SK-N-SH (cell line): ENCODE measurements at regions not wholly inside any gene's neighbourhood (a gene's known extent, or its start where the extent isn't known, plus 50 kb on each side); places are given as distances from the start of the nearest gene placed in this dataset.

Experiments
- CTCF ChIA-PET: fragments of 300-600, 350-600 bp; formaldehyde crosslinking; extraction: SDS; loops from one replicate; lab custom pipeline; 2021; lab: Yijun Ruan, JAX
- POLR2A ChIA-PET: fragments of 350-600 bp; sonication (Branson Sonifier 250); formaldehyde crosslinking; extraction: SDS; loops from one replicate; lab custom pipeline; 2020; ENCODE audit warnings: antibody characterized with exemption, inconsistent platforms; lab: Yijun Ruan, JAX
- DNase-seq: peaks from one replicate; pipeline ENCODE4 v3.0.0; 2012
- H2AFZ ChIP-seq: fragments of 200-600 bp; sonication (generic); 2 replicates; pipeline ENCODE4 v1.8.1; 2016; ENCODE audit warnings: antibody characterized with exemption, mild to moderate bottlenecking, low read depth
- H3F3A ChIP-seq: fragments of 200-600 bp; sonication (generic); replicated peaks from 2 replicates; pipeline ENCODE3; 2016; ENCODE audit warnings: antibody characterized with exemption, mild to moderate bottlenecking; ENCODE audit not compliant: insufficient read depth
- H3K27ac ChIP-seq, 2 experiments: fragments of 200-500 bp in 1 of 2; fragments of 200-600 bp in 1 of 2; sonication (Bioruptor generic) in 1 of 2; sonication (generic), shearing (Covaris generic) in 1 of 2; 2 replicates each; pipeline versions ENCODE4 v1.5.1 to v1.6.1; 2014 to 2016; ENCODE audit warnings: low read depth in 2 of 2, inconsistent platforms in 1 of 2, low read length in 1 of 2, mild to moderate bottlenecking in 1 of 2, mixed read lengths in 1 of 2
- H3K27me3 ChIP-seq: fragments of 200-600 bp; sonication (generic), shearing (Covaris generic); 2 replicates; pipeline ENCODE4 v1.6.1; 2016; ENCODE audit warnings: mixed run types; ENCODE audit not compliant: insufficient read depth
- H3K36me3 ChIP-seq, 2 experiments: fragments of 200-500 bp in 1 of 2; fragments of 200-600 bp in 1 of 2; sonication (Bioruptor generic) in 1 of 2; sonication (generic) in 1 of 2; replicated peaks in 1 of 2; 2 replicates each; pipeline versions ENCODE3 to v1.5.1; 2014 to 2016; ENCODE audit warnings: low read length in 1 of 2, mild to moderate bottlenecking in 1 of 2; ENCODE audit not compliant: insufficient read depth in 2 of 2, control insufficient read depth in 1 of 2
- H3K4me1 ChIP-seq, 2 experiments: fragments of 200-500 bp in 1 of 2; fragments of 200-600 bp in 1 of 2; sonication (Bioruptor generic) in 1 of 2; sonication (generic), shearing (Covaris generic) in 1 of 2; 2 replicates each; pipeline versions ENCODE4 v1.5.1 to v1.6.1; 2014 to 2016; ENCODE audit warnings: low read depth in 1 of 2, low read length in 1 of 2, mixed run types in 1 of 2; ENCODE audit not compliant: insufficient read depth in 2 of 2, control insufficient read depth in 1 of 2
- H3K4me2 ChIP-seq: fragments of 200-600 bp; sonication (generic), shearing (Covaris generic); 2 replicates; pipeline ENCODE4 v1.6.1; 2017; ENCODE audit warnings: mixed run types
- H3K4me3 ChIP-seq, 2 experiments: fragments of 200-500 bp in 1 of 2; fragments of 200-600 bp in 1 of 2; sonication (Bioruptor generic) in 1 of 2; sonication (generic), shearing (Covaris generic) in 1 of 2; 2 replicates each; pipeline versions ENCODE4 v1.5.1 to v1.8.1; 2014 to 2016; ENCODE audit warnings: low read depth in 2 of 2, inconsistent platforms in 1 of 2, low read length in 1 of 2, mild to moderate bottlenecking in 1 of 2, mixed read lengths in 1 of 2, moderate library complexity in 1 of 2
- H3K79me2 ChIP-seq: fragments of 200-600 bp; sonication (generic); 2 replicates; pipeline ENCODE4 v1.8.1; 2017; ENCODE audit warnings: mild to moderate bottlenecking; ENCODE audit not compliant: insufficient read depth
- H3K9ac ChIP-seq: fragments of 200-600 bp; sonication (generic); 2 replicates; pipeline ENCODE4 v1.6.1; 2017; ENCODE audit warnings: mixed run types
- H3K9me2 ChIP-seq: fragments of 200-600 bp; sonication (generic); 2 replicates; pipeline ENCODE4 v1.6.1; 2017; ENCODE audit warnings: mixed run types
- H3K9me3 ChIP-seq: fragments of 200-600 bp; sonication (generic); 2 replicates; pipeline ENCODE4 v1.6.1; 2017; ENCODE audit warnings: mixed run types, mild to moderate bottlenecking, moderate library complexity
- H4K20me1 ChIP-seq: fragments of 200-600 bp; sonication (generic); 2 replicates; pipeline ENCODE4 v1.6.1; 2017; ENCODE audit warnings: mild to moderate bottlenecking, mixed run types; ENCODE audit not compliant: insufficient read depth
- CHD2 ChIP-seq: fragments of 150-350 bp; IDR thresholded peaks from 2 replicates; pipeline ENCODE4 v1.6.1; 2018; ENCODE audit warnings: low read length; ENCODE audit not compliant: partially characterized antibody
- ELF1 ChIP-seq: IDR thresholded peaks from 2 replicates; pipeline ENCODE4 v1.4.0; 2012
- EP300 ChIP-seq, 2 experiments: IDR thresholded peaks; 2 replicates each; pipeline versions ENCODE4 v1.4.0 to v1.6.1; 2012; ENCODE audit warnings: borderline replicate concordance in 1 of 2, low read depth in 1 of 2, low read length in 1 of 2
- FOSL2 ChIP-seq: IDR thresholded peaks from 2 replicates; pipeline ENCODE4 v1.4.0; 2012; ENCODE audit warnings: low read depth, mild to moderate bottlenecking, moderate library complexity, borderline replicate concordance
- FOXJ3 ChIP-seq: sonication (generic); formaldehyde crosslinking; IDR thresholded peaks from 2 replicates; pipeline ENCODE4 v1.5.1; 2020; ENCODE audit warnings: mild to moderate bottlenecking, missing genetic modification reagents
- NFIC ChIP-seq: IDR thresholded peaks from 2 replicates; pipeline ENCODE4 v1.4.0; 2012; ENCODE audit warnings: borderline replicate concordance
- RAD21 ChIP-seq: IDR thresholded peaks from 2 replicates; pipeline ENCODE4 v1.6.1; 2012; ENCODE audit warnings: mild to moderate bottlenecking, low read length
- SMC3 ChIP-seq: IDR thresholded peaks from 2 replicates; pipeline ENCODE4 v1.6.1; 2012; ENCODE audit warnings: low read depth, low read length, improper control_type of control experiment
- TCF12 ChIP-seq: IDR thresholded peaks from 2 replicates; pipeline ENCODE4 v1.4.0; 2012
- YY1 ChIP-seq: IDR thresholded peaks from 2 replicates; pipeline ENCODE4 v1.4.0; 2012; ENCODE audit warnings: low read depth, mild to moderate bottlenecking
- ZBTB33 ChIP-seq: IDR thresholded peaks from 2 replicates; pipeline ENCODE4 v1.4.0; 2012; ENCODE audit warnings: low read depth, borderline replicate concordance
- WGBS: methylation state at CpG from one replicate; pipeline ENCODE4 v1.1.6; 2017; ENCODE audit warnings: low lambda C conversion rate; 5-methylcytosine and 5-hydroxymethylcytosine counted together
- TF ChIP-seq, protein P1 (sequence below): IDR thresholded peaks from 2 replicates; pipeline ENCODE4 v1.4.0; 2012; ENCODE audit warnings: low read depth

DNA sequence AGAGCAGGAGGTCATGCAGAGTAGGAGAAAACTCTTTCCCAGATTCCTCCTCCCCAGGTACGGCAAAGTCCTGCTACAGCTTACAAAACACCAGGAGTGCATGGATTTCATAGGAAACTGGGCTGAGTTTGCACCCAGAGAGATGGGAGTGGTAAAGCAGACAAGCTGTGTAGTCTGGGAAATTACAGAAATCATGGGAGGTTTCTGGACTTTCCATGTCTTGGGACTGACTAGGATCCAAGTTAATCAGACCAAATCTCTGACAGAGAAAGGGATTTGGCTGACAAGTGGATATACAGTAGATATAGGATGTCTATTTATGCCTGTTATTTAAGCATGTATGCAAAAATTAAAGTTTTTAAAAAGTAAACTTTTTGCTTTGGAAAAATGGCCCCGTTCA, 205.4 kb upstream of the ACVR2A start:
- no peaks in the 10 kb centered on the region for H3F3A ChIP-seq
- no peaks in the 10 kb centered on the region for H3K79me2 ChIP-seq
- POLR2A ChIA-PET = no interaction called here
- H3K36me3 ChIP-seq = no peaks in the 10 kb centered on the region
- H3K9me2 ChIP-seq = no peaks in the 10 kb centered on the region
- H2AFZ ChIP-seq = no peak overlapping the region
- no peaks in the 10 kb centered on the region for H4K20me1 ChIP-seq
- CTCF ChIA-PET = no interaction called here
- no peak overlapping the region for H3K27ac ChIP-seq
- no peak for DNase-seq
- TF ChIP-seq FOSL2 (no peak), FOXJ3 (CRISPR knock-in tag) (no peak), YY1 (no peak), ELF1 (no peak), SMC3 (no peak), NFIC (no peak), RAD21 (no peak)
- TF ChIP-seq, protein P1, sequence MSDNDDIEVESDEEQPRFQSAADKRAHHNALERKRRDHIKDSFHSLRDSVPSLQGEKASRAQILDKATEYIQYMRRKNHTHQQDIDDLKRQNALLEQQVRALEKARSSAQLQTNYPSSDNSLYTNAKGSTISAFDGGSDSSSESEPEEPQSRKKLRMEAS = no peak
- H3K4me3 ChIP-seq = no peak overlapping the region
- no peaks in the 10 kb centered on the region for H3K9me3 ChIP-seq
- H3K4me2 ChIP-seq = no peak overlapping the region
- H3K27me3 ChIP-seq = no peaks in the 10 kb centered on the region
- no peaks in the 10 kb centered on the region for H3K4me1 ChIP-seq
- 3% methylated on average over 2 of the region's 2 CpGs for WGBS
- H3K9ac ChIP-seq = no peak overlapping the region

DNA sequence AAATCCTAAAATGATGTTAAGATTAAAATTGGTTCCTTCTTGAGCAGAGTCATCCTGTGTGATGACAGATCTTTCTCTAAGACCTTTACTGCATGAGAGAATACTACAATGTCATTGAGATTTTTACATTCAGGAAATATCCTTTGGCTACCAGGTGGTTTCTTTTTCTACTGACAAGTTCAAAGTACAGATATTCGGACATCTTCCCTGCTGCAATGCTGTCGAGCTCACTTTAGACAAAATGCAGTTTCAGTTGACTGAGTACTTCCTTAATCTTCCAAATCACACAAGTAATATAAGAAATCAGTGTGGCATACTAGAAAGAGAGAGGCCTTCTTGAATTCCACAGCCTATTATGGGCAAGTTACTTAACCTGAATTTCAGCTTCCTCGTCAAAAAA, 207.9 kb upstream of the ACVR2A start:
- H3K4me3 ChIP-seq = no peak overlapping the region
- no peak overlapping the region for H2AFZ ChIP-seq
- TF ChIP-seq CHD2 (no peak), YY1 (no peak), FOXJ3 (CRISPR knock-in tag) (no peak), TCF12 (no peak), ZBTB33 (no peak), EP300 (IDR thresholded peaks at IDR 0.05; ENCODE audit: borderline replicate concordance in 1 of 2, low read depth in 1 of 2, low read length in 1 of 2) (no peak)
- TF ChIP-seq, all 33 proteins: peak for 0
- H3K9ac ChIP-seq = no peak overlapping the region
- no peaks in the 10 kb centered on the region for H3K9me2 ChIP-seq
- no peak overlapping the region for H3K4me2 ChIP-seq
- H3F3A ChIP-seq = no peaks in the 10 kb centered on the region
- H3K27me3 ChIP-seq = no peaks in the 10 kb centered on the region
- no peaks in the 10 kb centered on the region for H3K79me2 ChIP-seq
- POLR2A ChIA-PET = no interaction called here
- no peaks in the 10 kb centered on the region for H4K20me1 ChIP-seq
- CTCF ChIA-PET = no interaction called here
- 9% methylated on average over 3 of the region's 3 CpGs for WGBS
- H3K4me1 ChIP-seq = no peaks in the 10 kb centered on the region
- H3K9me3 ChIP-seq = no peaks in the 10 kb centered on the region
- no peak overlapping the region for H3K27ac ChIP-seq
- H3K36me3 ChIP-seq = no peaks in the 10 kb centered on the region
- DNase-seq = no peak
